Activated CD8-positive, alpha-beta T cell treated with anti-CD3 and anti-CD28 coated beads for 36 hours (primary cell): ENCODE measurements at regions not wholly inside any gene's neighbourhood (a gene's known extent, or its start where the extent isn't known, plus 50 kb on each side); places are given as distances from the start of the nearest gene placed in this dataset.
"Not testable (repeated sequence)": the region's sequence is repeated elsewhere in the genome, so short reads cannot be mapped to it uniquely, and the experiment has no call there.

Experiments
- ATAC-seq: fragments of 200-7000 bp; cut with Tn5 transposase; one replicate; pipeline ENCODE4 v1.10.0; 2021; ENCODE audit warnings: mild to moderate bottlenecking, moderate library complexity
- CTCF ChIA-PET: fragments of 350-600 bp; sonication (Branson Sonifier 250); formaldehyde crosslinking; loops from one replicate; lab custom pipeline; 2021; ENCODE audit warnings: antibody characterized with exemption; lab: Charles Lee
- POLR2A ChIA-PET: fragments of 350-600 bp; sonication (Branson Sonifier 250); formaldehyde crosslinking; loops from one replicate; lab custom pipeline; 2021; ENCODE audit warnings: antibody characterized with exemption; lab: Charles Lee
- DNase-seq: peaks from one replicate; pipeline ENCODE4 v3.0.0-alpha.2; 2020
- H3K27ac Mint-ChIP-seq: one replicate; pipeline ENCODE4 v1.8.0; 2021; ENCODE audit warnings: mild to moderate bottlenecking, mixed read lengths
- H3K27me3 Mint-ChIP-seq: one replicate; pipeline ENCODE4 v1.8.0; 2021; ENCODE audit warnings: mixed read lengths
- H3K36me3 Mint-ChIP-seq: one replicate; pipeline ENCODE4 v1.8.0; 2021; ENCODE audit warnings: low read depth, mixed read lengths
- H3K4me1 Mint-ChIP-seq: one replicate; pipeline ENCODE4 v1.8.0; 2021; ENCODE audit warnings: low read depth, mixed read lengths
- H3K4me3 Mint-ChIP-seq: one replicate; pipeline ENCODE4 v1.8.0; 2021; ENCODE audit warnings: mild to moderate bottlenecking, moderate library complexity, mixed read lengths
- H3K9me3 Mint-ChIP-seq: one replicate; pipeline ENCODE4 v1.8.0; 2021; ENCODE audit warnings: mixed read lengths
- CTCF ChIP-seq: fragments of 200-600 bp; IDR thresholded peaks from one replicate; pipeline ENCODE4 v1.8.0; 2022; ENCODE audit warnings: antibody characterized with exemption, mild to moderate bottlenecking
- intact Hi-C: fragments of 100-400 bp; cut with micrococcal nuclease; formaldehyde crosslinking; loops from one replicate; pipeline ENCODE4 v1.10.0; 2022

- TF ChIP-seq CTCF = no peak
Observed at GRCh38 chr3:174581558-174581957, 277.6 kb upstream of the NAALADL2 start.

GRCh38 chr3:174583396-174583795, 275.7 kb upstream of the NAALADL2 start:
- ChIA-PET CTCF (no interaction called here), POLR2A (no interaction called here)
- no peak overlapping the region for H3K4me3 Mint-ChIP-seq
- no peak for TF ChIP-seq CTCF
- intact Hi-C loops = no loop called here
- DNase-seq = no peak
- H3K9me3 Mint-ChIP-seq = peaks cover 6% of the 10 kb centered on the region
- no peaks in the 10 kb centered on the region for H3K36me3 Mint-ChIP-seq
- H3K4me1 Mint-ChIP-seq = no peaks in the 10 kb centered on the region
- H3K27ac Mint-ChIP-seq = no peak overlapping the region
- ATAC-seq = no peak
- no peaks in the 10 kb centered on the region for H3K27me3 Mint-ChIP-seq

More at GRCh38 chr3:174581558-174581957, 277.6 kb upstream of the NAALADL2 start:
- Mint-ChIP-seq H3K36me3 (no peaks in the 10 kb centered on the region), H3K9me3 (peaks cover 1% of the 10 kb centered on the region), H3K4me1 (no peaks in the 10 kb centered on the region), H3K4me3 (no peak overlapping the region), H3K27ac (no peak overlapping the region), H3K27me3 (no peaks in the 10 kb centered on the region)
- no peak for DNase-seq
- POLR2A ChIA-PET = no interaction called here
- CTCF ChIA-PET = no interaction called here
- intact Hi-C loops = no loop called here
- no peak for ATAC-seq

DNA sequence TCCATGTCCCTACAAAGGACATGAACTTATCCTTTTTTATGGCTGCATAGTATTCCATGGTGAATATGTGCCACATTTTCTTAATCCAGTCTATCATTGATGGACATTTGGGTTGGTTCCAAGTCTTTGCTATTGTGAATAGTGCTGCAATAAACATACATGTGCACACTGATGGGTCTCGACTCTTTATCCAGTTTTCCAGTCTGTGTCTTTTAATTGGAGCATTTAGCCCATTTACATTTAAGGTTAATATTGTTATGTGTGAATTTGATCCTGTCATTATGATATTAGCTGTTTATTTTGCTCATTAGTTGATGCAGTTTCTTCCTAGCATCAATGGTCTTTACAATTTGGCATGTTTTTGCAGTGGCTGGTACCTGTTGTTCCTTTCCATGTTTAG, 272.0 kb upstream of the NAALADL2 start:
- H3K9me3 Mint-ChIP-seq, H3K27ac Mint-ChIP-seq, H3K4me1 Mint-ChIP-seq, H3K27me3 Mint-ChIP-seq, H3K4me3 Mint-ChIP-seq, DNase-seq, ATAC-seq, CTCF ChIA-PET, intact Hi-C loops, POLR2A ChIA-PET, H3K36me3 Mint-ChIP-seq: not testable (repeated sequence)

DNA sequence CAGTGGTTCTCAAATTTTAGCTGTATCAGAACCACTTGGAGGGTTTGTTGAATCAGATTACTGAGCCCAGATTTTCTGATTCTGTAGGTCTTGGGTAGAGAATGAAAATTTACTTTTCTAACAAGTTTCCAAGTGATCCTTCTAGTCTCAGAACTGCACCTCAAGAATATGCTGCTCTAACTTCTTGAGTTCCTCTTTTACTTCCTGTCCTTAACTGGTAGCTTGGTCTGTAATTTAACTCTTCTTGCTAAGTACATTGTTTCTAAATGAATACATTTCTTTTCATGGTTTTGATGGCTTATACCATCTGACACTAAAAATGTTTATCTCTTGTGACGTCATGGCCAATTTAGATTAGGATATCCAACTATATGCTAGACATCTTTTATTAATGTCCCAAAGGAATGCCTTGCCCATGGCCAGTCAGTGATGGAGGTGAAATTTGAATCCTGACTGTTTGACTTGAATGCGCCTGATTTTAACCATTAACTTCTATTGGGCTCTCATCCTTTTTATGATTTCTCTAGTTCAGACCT, 262.6 kb upstream of the NAALADL2 start:
- Mint-ChIP-seq H3K36me3 (no peaks in the 10 kb centered on the region), H3K27me3 (no peaks in the 10 kb centered on the region), H3K4me1 (no peaks in the 10 kb centered on the region), H3K4me3 (no peak overlapping the region), H3K27ac (no peak overlapping the region), H3K9me3 (no peaks in the 10 kb centered on the region)
- ATAC-seq (no peak), DNase-seq (no peak)
- ChIA-PET POLR2A (no interaction called here), CTCF (no interaction called here)
- intact Hi-C loops = no loop called here
- no peak for TF ChIP-seq CTCF

GRCh38 chr3:174598885-174599439, 260.2 kb upstream of the NAALADL2 start:
- no peak overlapping the region for H3K27ac Mint-ChIP-seq
- H3K9me3 Mint-ChIP-seq = peaks cover 2% of the 10 kb centered on the region
- TF ChIP-seq CTCF = no peak
- DNase-seq (no peak), ATAC-seq (no peak)
- no peak overlapping the region for H3K4me3 Mint-ChIP-seq
- intact Hi-C loops = no loop called here
- CTCF ChIA-PET = no interaction called here
- H3K4me1 Mint-ChIP-seq = no peaks in the 10 kb centered on the region
- no peaks in the 10 kb centered on the region for H3K27me3 Mint-ChIP-seq
- no peaks in the 10 kb centered on the region for H3K36me3 Mint-ChIP-seq
- POLR2A ChIA-PET = no interaction called here
